SU-DHL-6 (cell line): ENCODE measurements at regions not wholly inside any gene's neighbourhood (a gene's known extent, or its start where the extent isn't known, plus 50 kb on each side); places are given as distances from the start of the nearest gene placed in this dataset.

ENCODE experiments used
- EZH2phosphoT487 ChIP-seq: fragments of 200-600 bp; sonication (generic), shearing (Covaris generic); conservative IDR thresholded peaks from 2 replicates; pipeline ENCODE4 v1.6.1; 2018; ENCODE audit warnings: mild to moderate bottlenecking, antibody characterized with exemption, low read length, moderate library complexity, mixed read lengths
- TF ChIP-seq, protein P1 (sequence below): fragments of 200-600 bp; sonication (generic); IDR thresholded peaks from one replicate; pipeline ENCODE4 v1.5.1; 2017; ENCODE audit warnings: antibody characterized with exemption, mild to moderate bottlenecking, low read length, moderate library complexity; ENCODE audit not compliant: insufficient read depth, poor library complexity, severe bottlenecking

DNA sequence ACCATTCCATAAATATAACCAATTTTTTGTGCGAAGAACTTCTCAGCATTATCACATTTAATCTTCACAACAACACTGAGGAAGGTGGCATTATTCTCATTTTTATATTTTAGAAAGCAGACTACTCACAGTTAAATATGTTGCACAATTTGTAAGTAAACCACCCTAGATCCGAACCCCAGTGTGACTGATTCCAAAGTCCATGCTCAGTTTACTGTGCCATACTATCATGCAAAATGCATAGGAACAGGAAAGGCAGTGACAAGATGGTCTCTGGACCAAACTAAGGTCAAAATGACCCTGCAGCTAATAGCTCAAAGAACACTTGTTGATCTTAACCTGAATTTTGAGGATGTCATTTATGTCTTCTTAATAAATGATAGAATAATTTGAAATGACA is 185.4 kb downstream of the GXYLT1 start:
- TF ChIP-seq, protein P1, sequence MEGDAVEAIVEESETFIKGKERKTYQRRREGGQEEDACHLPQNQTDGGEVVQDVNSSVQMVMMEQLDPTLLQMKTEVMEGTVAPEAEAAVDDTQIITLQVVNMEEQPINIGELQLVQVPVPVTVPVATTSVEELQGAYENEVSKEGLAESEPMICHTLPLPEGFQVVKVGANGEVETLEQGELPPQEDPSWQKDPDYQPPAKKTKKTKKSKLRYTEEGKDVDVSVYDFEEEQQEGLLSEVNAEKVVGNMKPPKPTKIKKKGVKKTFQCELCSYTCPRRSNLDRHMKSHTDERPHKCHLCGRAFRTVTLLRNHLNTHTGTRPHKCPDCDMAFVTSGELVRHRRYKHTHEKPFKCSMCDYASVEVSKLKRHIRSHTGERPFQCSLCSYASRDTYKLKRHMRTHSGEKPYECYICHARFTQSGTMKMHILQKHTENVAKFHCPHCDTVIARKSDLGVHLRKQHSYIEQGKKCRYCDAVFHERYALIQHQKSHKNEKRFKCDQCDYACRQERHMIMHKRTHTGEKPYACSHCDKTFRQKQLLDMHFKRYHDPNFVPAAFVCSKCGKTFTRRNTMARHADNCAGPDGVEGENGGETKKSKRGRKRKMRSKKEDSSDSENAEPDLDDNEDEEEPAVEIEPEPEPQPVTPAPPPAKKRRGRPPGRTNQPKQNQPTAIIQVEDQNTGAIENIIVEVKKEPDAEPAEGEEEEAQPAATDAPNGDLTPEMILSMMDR = no peak
- no peak for TF ChIP-seq EZH2phosphoT487
